ENCODE measurements at regions not wholly inside any gene's neighbourhood (a gene's known extent, or its start where the extent isn't known, plus 50 kb on each side); places are given as distances from the start of the nearest gene placed in this dataset.

- POLR2A ChIA-PET, result no interaction called here
- CTCF ChIA-PET, result interaction anchor here (0.9 kb wide), 1 partner anchor 51 kb away, joined by 3 read pairs; no protein-coding TSS in a partner anchor
- H2AFZ ChIP-seq (ENCODE audit: low read depth), result no peak overlapping the region
- H3K4me1 ChIP-seq (ENCODE audit: control insufficient read depth in 1 of 2, insufficient read depth in 2 of 2, low read depth in 1 of 2, low read length in 1 of 2), result no peaks in the 10 kb centered on the region; a peak in 1 of 4 replicates
- no peaks in the 10 kb centered on the region for H3K36me3 ChIP-seq (replicated peaks in 1 of 2; ENCODE audit: control insufficient read depth in 1 of 2, insufficient read depth in 2 of 2, low read length in 1 of 2)
- no peaks in the 10 kb centered on the region for H3K27me3 ChIP-seq (ENCODE audit: insufficient read depth)
- 50% methylated on average over 5 of the region's 5 CpGs for WGBS (ENCODE audit: low lambda C conversion rate)
- H3K4me3 ChIP-seq (ENCODE audit: low read depth in 2 of 2, low read length in 1 of 2), result no peak overlapping the region
- no peak overlapping the region for H3K4me2 ChIP-seq
- H3K9me2 ChIP-seq, result no peaks in the 10 kb centered on the region
- no peaks in the 10 kb centered on the region for H3F3A ChIP-seq (replicated peaks; ENCODE audit: insufficient read depth)
- no peak for DNase-seq
- H4K20me1 ChIP-seq (ENCODE audit: insufficient read depth), result no peaks in the 10 kb centered on the region
- H3K9ac ChIP-seq, result no peak overlapping the region
- peak; percentile 29; the same call in 1 of the 2 replicates for TF ChIP-seq FOSL2 (IDR thresholded peaks at IDR 0.05; ENCODE audit: borderline replicate concordance, low read depth)
- TF ChIP-seq JUND (IDR thresholded peaks at IDR 0.05), result peak; percentile 42
- no peak for TF ChIP-seq MAX (IDR thresholded peaks at IDR 0.05; ENCODE audit: low read depth)
- no peak for TF ChIP-seq PBX3 (IDR thresholded peaks at IDR 0.05)
- TF ChIP-seq TAF1 (IDR thresholded peaks at IDR 0.05; ENCODE audit: borderline replicate concordance, low read depth, low read length), result no peak
- TF ChIP-seq TCF12 (IDR thresholded peaks at IDR 0.05), result no peak
- no peak for TF ChIP-seq REST (IDR thresholded peaks at IDR 0.05; ENCODE audit: low read depth, low read length)
- no peak for TF ChIP-seq SMC3 (IDR thresholded peaks at IDR 0.05; ENCODE audit: low read depth, low read length)
- TF ChIP-seq NRF1 (IDR thresholded peaks at IDR 0.05; ENCODE audit: low read depth, low read length), result no peak
- peak overlapping the region in 1 of 2 experiments; percentile 30; a peak in 1 of 4 replicates for H3K27ac ChIP-seq (ENCODE audit: low read depth in 2 of 2, low read length in 1 of 2)
- H3K9me3 ChIP-seq, result no peaks in the 10 kb centered on the region
- H3K79me2 ChIP-seq (ENCODE audit: insufficient read depth), result no peaks in the 10 kb centered on the region
Measured at GRCh38 chr9:99326112-99326916, 104.2 kb downstream of the SEC61B start.

GRCh38 chr9:99326917-99327189, 104.8 kb downstream of the SEC61B start:
- Histone ChIP-seq H3K9ac (no peak overlapping the region), H3K9me2 (no peaks in the 10 kb centered on the region), H3K4me3 (ENCODE audit: low read depth in 2 of 2, low read length in 1 of 2) (no peak overlapping the region), H2AFZ (ENCODE audit: low read depth) (no peak overlapping the region), H3F3A (replicated peaks; ENCODE audit: insufficient read depth) (no peaks in the 10 kb centered on the region), H3K4me2 (no peak overlapping the region), H4K20me1 (ENCODE audit: insufficient read depth) (no peaks in the 10 kb centered on the region), H3K27ac (ENCODE audit: low read depth in 2 of 2, low read length in 1 of 2) (peak overlapping the region in 1 of 2 experiments; percentile 30; a peak in 1 of 4 replicates), H3K9me3 (no peaks in the 10 kb centered on the region), H3K4me1 (ENCODE audit: control insufficient read depth in 1 of 2, insufficient read depth in 2 of 2, low read depth in 1 of 2, low read length in 1 of 2) (no peaks in the 10 kb centered on the region; a peak in 1 of 4 replicates), H3K36me3 (replicated peaks in 1 of 2; ENCODE audit: control insufficient read depth in 1 of 2, insufficient read depth in 2 of 2, low read length in 1 of 2) (no peaks in the 10 kb centered on the region), H3K27me3 (ENCODE audit: insufficient read depth) (no peaks in the 10 kb centered on the region), H3K79me2 (ENCODE audit: insufficient read depth) (no peaks in the 10 kb centered on the region)
- POLR2A ChIA-PET, result no interaction called here
- TF ChIP-seq NRF1 (IDR thresholded peaks at IDR 0.05; ENCODE audit: low read depth, low read length) (no peak), MEF2A (IDR thresholded peaks at IDR 0.05; ENCODE audit: borderline replicate concordance, low read depth) (no peak)
- CTCF ChIA-PET, result interaction anchor here (0.9 kb wide), 1 partner anchor 50 kb away, joined by 3 read pairs; no protein-coding TSS in a partner anchor
- 77% methylated on average over 3 of the region's 3 CpGs for WGBS (ENCODE audit: low lambda C conversion rate)
- DNase-seq, result no peak
